ENCODE measurements at regions not wholly inside any gene's neighbourhood (a gene's known extent, or its start where the extent isn't known, plus 50 kb on each side); places are given as distances from the start of the nearest gene placed in this dataset.

GRCh38 chr1:229059671-229060539, 211.0 kb upstream of the RAB4A start:
- TF ChIP-seq CTCF (conservative IDR thresholded peaks at IDR 0.05) (no peak), ZFX (IDR thresholded peaks at IDR 0.05) (no peak)

Measured in C4-2B (cell line).